Activated naive CD8-positive, alpha-beta T cell (primary cell): ENCODE measurements at regions not wholly inside any gene's neighbourhood (a gene's known extent, or its start where the extent isn't known, plus 50 kb on each side); places are given as distances from the start of the nearest gene placed in this dataset.

Source experiments
- H3K27ac Mint-ChIP-seq: one replicate; pipeline ENCODE4 v1.8.0; 2021; ENCODE audit warnings: mixed read lengths
- H3K27me3 Mint-ChIP-seq: one replicate; pipeline ENCODE4 v1.8.0; 2021; ENCODE audit warnings: mixed read lengths
- H3K36me3 Mint-ChIP-seq: one replicate; pipeline ENCODE4 v1.8.0; 2021; ENCODE audit warnings: mixed read lengths
- H3K4me1 Mint-ChIP-seq: one replicate; pipeline ENCODE4 v1.8.0; 2021; ENCODE audit warnings: low read depth, mixed read lengths
- H3K4me3 Mint-ChIP-seq: one replicate; pipeline ENCODE4 v1.8.0; 2021; ENCODE audit warnings: mild to moderate bottlenecking, mixed read lengths
- H3K9me3 Mint-ChIP-seq: one replicate; pipeline ENCODE4 v1.8.0; 2021; ENCODE audit warnings: low read depth, mixed read lengths

GRCh38 chr10:64288404-64288803, 767.2 kb downstream of the REEP3 start:
- H3K27me3 Mint-ChIP-seq, result no peaks in the 10 kb centered on the region
- no peaks in the 10 kb centered on the region for H3K4me1 Mint-ChIP-seq
- peaks cover 3% of the 10 kb centered on the region for H3K9me3 Mint-ChIP-seq
- H3K4me3 Mint-ChIP-seq, result no peak overlapping the region
- H3K36me3 Mint-ChIP-seq, result no peaks in the 10 kb centered on the region
- H3K27ac Mint-ChIP-seq, result no peak overlapping the region

- no peaks in the 10 kb centered on the region for H3K27me3 Mint-ChIP-seq
Observed at GRCh38 chr10:64303566-64303965, 782.4 kb downstream of the REEP3 start.

GRCh38 chr10:64306729-64307327, 785.6 kb downstream of the REEP3 start:
- Mint-ChIP-seq H3K9me3 (no peaks in the 10 kb centered on the region), H3K27me3 (no peaks in the 10 kb centered on the region)

More at GRCh38 chr10:64303566-64303965, 782.4 kb downstream of the REEP3 start:
- H3K4me1 Mint-ChIP-seq, result no peaks in the 10 kb centered on the region
- peaks cover 4% of the 10 kb centered on the region for H3K9me3 Mint-ChIP-seq
- no peaks in the 10 kb centered on the region for H3K36me3 Mint-ChIP-seq
- no peak overlapping the region for H3K27ac Mint-ChIP-seq
- H3K4me3 Mint-ChIP-seq, result no peak overlapping the region

GRCh38 chr10:64312876-64313275, 791.7 kb downstream of the REEP3 start:
- H3K27me3 Mint-ChIP-seq, result no peaks in the 10 kb centered on the region
- no peak overlapping the region for H3K4me3 Mint-ChIP-seq
- no peaks in the 10 kb centered on the region for H3K4me1 Mint-ChIP-seq
- peaks cover 4% of the 10 kb centered on the region for H3K9me3 Mint-ChIP-seq
- no peaks in the 10 kb centered on the region for H3K36me3 Mint-ChIP-seq
- no peak overlapping the region for H3K27ac Mint-ChIP-seq

More at GRCh38 chr10:64306729-64307327, 785.6 kb downstream of the REEP3 start:
- Mint-ChIP-seq H3K4me1 (no peaks in the 10 kb centered on the region), H3K36me3 (no peaks in the 10 kb centered on the region), H3K4me3 (no peak overlapping the region), H3K27ac (no peak overlapping the region)

- H3K4me1 Mint-ChIP-seq, result no peaks in the 10 kb centered on the region
- no peak overlapping the region for H3K4me3 Mint-ChIP-seq
- H3K27ac Mint-ChIP-seq, result no peak overlapping the region
- no peaks in the 10 kb centered on the region for H3K27me3 Mint-ChIP-seq
- no peaks in the 10 kb centered on the region for H3K36me3 Mint-ChIP-seq
- H3K9me3 Mint-ChIP-seq, result peaks cover 4% of the 10 kb centered on the region
Observed at GRCh38 chr10:64313967-64314366, 792.8 kb downstream of the REEP3 start.

- Mint-ChIP-seq H3K36me3 (no peaks in the 10 kb centered on the region), H3K4me3 (no peak overlapping the region), H3K9me3 (peaks cover 10% of the 10 kb centered on the region)
Observed at GRCh38 chr10:64316416-64316815, 795.2 kb downstream of the REEP3 start.

GRCh38 chr10:64316833-64317232, 795.6 kb downstream of the REEP3 start:
- Mint-ChIP-seq H3K4me1 (no peaks in the 10 kb centered on the region), H3K27me3 (no peaks in the 10 kb centered on the region), H3K36me3 (no peaks in the 10 kb centered on the region), H3K27ac (no peak overlapping the region), H3K9me3 (peaks cover 10% of the 10 kb centered on the region), H3K4me3 (no peak overlapping the region)

More at GRCh38 chr10:64316416-64316815, 795.2 kb downstream of the REEP3 start:
- Mint-ChIP-seq H3K27ac (no peak overlapping the region), H3K27me3 (no peaks in the 10 kb centered on the region), H3K4me1 (no peaks in the 10 kb centered on the region)

- no peak overlapping the region for H3K4me3 Mint-ChIP-seq
- no peaks in the 10 kb centered on the region for H3K27me3 Mint-ChIP-seq
- no peaks in the 10 kb centered on the region for H3K36me3 Mint-ChIP-seq
- H3K9me3 Mint-ChIP-seq, result peaks cover 12% of the 10 kb centered on the region
- H3K27ac Mint-ChIP-seq, result no peak overlapping the region
- no peaks in the 10 kb centered on the region for H3K4me1 Mint-ChIP-seq
Observed at GRCh38 chr10:64320448-64320847, 799.2 kb downstream of the REEP3 start.

GRCh38 chr10:64329510-64329909, 808.3 kb downstream of the REEP3 start:
- Mint-ChIP-seq H3K9me3 (peaks cover 18% of the 10 kb centered on the region), H3K27ac (no peak overlapping the region), H3K4me1 (no peaks in the 10 kb centered on the region), H3K4me3 (no peak overlapping the region), H3K36me3 (no peaks in the 10 kb centered on the region), H3K27me3 (no peaks in the 10 kb centered on the region)

- Mint-ChIP-seq H3K4me3 (no peak overlapping the region), H3K27me3 (no peaks in the 10 kb centered on the region), H3K9me3 (peaks cover 7% of the 10 kb centered on the region), H3K36me3 (no peaks in the 10 kb centered on the region), H3K4me1 (no peaks in the 10 kb centered on the region), H3K27ac (no peak overlapping the region)
Observed at GRCh38 chr10:64332551-64332950, 811.4 kb downstream of the REEP3 start.

GRCh38 chr10:64334084-64334483, 812.9 kb downstream of the REEP3 start:
- no peak overlapping the region for H3K27ac Mint-ChIP-seq
- H3K4me3 Mint-ChIP-seq, result no peak overlapping the region
- no peaks in the 10 kb centered on the region for H3K4me1 Mint-ChIP-seq
- peaks cover 5% of the 10 kb centered on the region for H3K9me3 Mint-ChIP-seq
- H3K36me3 Mint-ChIP-seq, result no peaks in the 10 kb centered on the region
- H3K27me3 Mint-ChIP-seq, result no peaks in the 10 kb centered on the region

- H3K4me3 Mint-ChIP-seq, result no peak overlapping the region
- H3K27ac Mint-ChIP-seq, result no peak overlapping the region
- H3K27me3 Mint-ChIP-seq, result no peaks in the 10 kb centered on the region
- H3K36me3 Mint-ChIP-seq, result no peaks in the 10 kb centered on the region
- no peaks in the 10 kb centered on the region for H3K9me3 Mint-ChIP-seq
- H3K4me1 Mint-ChIP-seq, result no peaks in the 10 kb centered on the region
Observed at GRCh38 chr10:64344211-64344610, 823.0 kb downstream of the REEP3 start.

GRCh38 chr10:64345856-64346255, 824.7 kb downstream of the REEP3 start:
- Mint-ChIP-seq H3K36me3 (no peaks in the 10 kb centered on the region), H3K27ac (no peak overlapping the region), H3K4me3 (no peak overlapping the region), H3K27me3 (no peaks in the 10 kb centered on the region), H3K9me3 (no peaks in the 10 kb centered on the region), H3K4me1 (no peaks in the 10 kb centered on the region)

- Mint-ChIP-seq H3K36me3 (no peaks in the 10 kb centered on the region), H3K4me1 (no peaks in the 10 kb centered on the region), H3K9me3 (no peaks in the 10 kb centered on the region), H3K27ac (no peak overlapping the region), H3K27me3 (no peaks in the 10 kb centered on the region), H3K4me3 (no peak overlapping the region)
Observed at GRCh38 chr10:64346389-64346788, 825.2 kb downstream of the REEP3 start.

- Mint-ChIP-seq H3K36me3 (no peaks in the 10 kb centered on the region), H3K4me1 (no peaks in the 10 kb centered on the region), H3K4me3 (no peak overlapping the region), H3K27me3 (no peaks in the 10 kb centered on the region), H3K9me3 (peaks cover 8% of the 10 kb centered on the region), H3K27ac (no peak overlapping the region)
Observed at GRCh38 chr10:64350665-64351064, 829.5 kb downstream of the REEP3 start.

GRCh38 chr10:64358907-64359306, 837.7 kb downstream of the REEP3 start:
- Mint-ChIP-seq H3K4me1 (no peaks in the 10 kb centered on the region), H3K4me3 (no peak overlapping the region), H3K36me3 (no peaks in the 10 kb centered on the region), H3K27me3 (no peaks in the 10 kb centered on the region), H3K27ac (no peak overlapping the region), H3K9me3 (peaks cover 14% of the 10 kb centered on the region)
